ENCODE measurements at regions not wholly inside any gene's neighbourhood (a gene's known extent, or its start where the extent isn't known, plus 50 kb on each side); places are given as distances from the start of the nearest gene placed in this dataset.

DNA sequence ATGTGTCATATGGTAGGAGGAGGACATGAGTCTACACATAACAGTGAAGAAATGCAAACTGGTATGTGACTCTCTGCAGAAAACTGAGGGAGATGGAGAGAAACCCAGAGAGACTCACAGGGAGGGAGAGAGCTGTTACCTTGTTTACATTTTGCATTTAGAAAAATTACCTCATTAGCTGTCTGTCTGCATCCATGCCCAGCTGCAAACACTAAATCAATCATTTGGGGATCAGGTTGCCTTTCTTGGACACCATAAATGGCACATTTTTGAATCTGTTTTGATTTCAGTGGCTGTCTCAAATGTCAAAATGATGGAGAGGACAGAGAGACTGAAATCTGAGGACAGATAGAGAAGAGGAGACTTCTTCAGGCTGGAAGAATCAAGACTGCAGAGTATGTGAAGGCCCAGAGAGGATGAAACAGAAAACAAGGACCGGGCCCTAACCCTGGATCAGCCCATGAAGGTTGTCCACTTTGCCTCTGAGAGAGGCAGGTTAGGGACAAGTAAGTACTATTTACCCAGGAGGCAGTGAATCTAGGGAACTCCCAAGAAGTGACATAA lies 92.2 kb downstream of the UNC5CL start:
- H3K27ac ChIP-seq (ENCODE audit: extremely low read depth, low read depth, low read length), result no peak overlapping the region
- WGBS (ENCODE audit: insufficient coverage, low coverage, missing lambda C conversion rate), result 0% methylated on average over 1 of the region's 1 CpG
- in situ Hi-C loops (cut with MboI), result no loop called here
- H3K79me2 ChIP-seq (ENCODE audit: control insufficient read depth, insufficient read depth, low read length), result no peaks in the 10 kb centered on the region
- no TSS peak for BruUV-seq (replicated peaks)
- ChIA-PET CTCF (ENCODE audit: low intra/inter-chr PET ratio) (no interaction called here), POLR2A (no interaction called here)
- no peaks in the 10 kb centered on the region for H3K36me3 ChIP-seq (ENCODE audit: control insufficient read depth, insufficient read depth, low read length)
- H3K9ac ChIP-seq (ENCODE audit: insufficient read depth in 1 of 2, low read depth in 2 of 2, low read length in 2 of 2), result no peak overlapping the region
- H3K4me2 ChIP-seq (ENCODE audit: insufficient read depth, low read length), result no peak overlapping the region
- H4K20me1 ChIP-seq (replicated peaks; ENCODE audit: control insufficient read depth, insufficient read depth, low read length), result no peaks in the 10 kb centered on the region; the same call in 1 of the 2 replicates
- intact Hi-C loops (cut with micrococcal nuclease), result no loop called here
- no peak for TF ChIP-seq ZFP36 (IDR thresholded peaks at IDR 0.05; ENCODE audit: low read depth, low read length, partially characterized antibody)
- no peak for TF ChIP-seq STAT5A (IDR thresholded peaks at IDR 0.05; ENCODE audit: borderline replicate concordance, low read length)
- TF ChIP-seq ZNF444 (CRISPR knock-in tag; IDR thresholded peaks at IDR 0.05), result no peak
- no peak for TF ChIP-seq NFYB (IDR thresholded peaks at IDR 0.05; ENCODE audit: extremely low read depth, insufficient read length)
- TF ChIP-seq CEBPG (CRISPR knock-in tag; IDR thresholded peaks at IDR 0.05), result no peak
- TF ChIP-seq CEBPG (tag; conservative IDR thresholded peaks at IDR 0.05 in 1 of 2, IDR thresholded peaks at IDR 0.05 in 1 of 2), result no peak
- TF ChIP-seq TFE3 (CRISPR knock-in tag; IDR thresholded peaks at IDR 0.05), result no peak
- TF ChIP-seq CTCFL (IDR thresholded peaks at IDR 0.05; ENCODE audit: borderline replicate concordance, insufficient read depth, low read depth, low read length, poor library complexity, severe bottlenecking), result no peak
- TF ChIP-seq POLR2G (IDR thresholded peaks at IDR 0.05; ENCODE audit: low read depth, low read length), result no peak
- TF ChIP-seq BRCA1 (IDR thresholded peaks at IDR 0.05), result no peak
- no peak for TF ChIP-seq BRCA1 (CRISPR knock-in tag; IDR thresholded peaks at IDR 0.05)
- TF ChIP-seq LARP7 (IDR thresholded peaks at IDR 0.05), result no peak
- TF ChIP-seq TRIM24 (IDR thresholded peaks at IDR 0.05), result no peak
- no peak for TF ChIP-seq KDM4B (IDR thresholded peaks at IDR 0.05; ENCODE audit: borderline replicate concordance in 2 of 2, low read depth in 1 of 2)
- H3K9me1 ChIP-seq (ENCODE audit: control insufficient read depth, insufficient read depth, low read length), result no peaks in the 10 kb centered on the region
- H3K27me3 ChIP-seq (ENCODE audit: control insufficient read depth in 2 of 2, insufficient read depth in 2 of 2, low read length in 2 of 2), result peaks cover 26 to 27% of the 10 kb centered on the region in 2 experiments
- H3K4me3 ChIP-seq, result no peak overlapping the region
- no peak for ATAC-seq
- DNase-seq (ENCODE audit: extremely low read depth in 1 of 4, low spot score in 3 of 4), result no peak
- H3K9me3 ChIP-seq (replicated peaks; ENCODE audit: control insufficient read depth, insufficient read depth, low read depth, low read length), result no peaks in the 10 kb centered on the region
- no peak overlapping the region for H2AFZ ChIP-seq (ENCODE audit: low read depth, low read length)
- FAIRE-seq, result no peak
- no peaks in the 10 kb centered on the region for H3K4me1 ChIP-seq (replicated peaks in 1 of 2; ENCODE audit: control insufficient read depth in 2 of 2, insufficient read depth in 2 of 2, low read length in 2 of 2)
